Stomach (tissue), 8 donors: ENCODE measurements at regions not wholly inside any gene's neighbourhood (a gene's known extent, or its start where the extent isn't known, plus 50 kb on each side); places are given as distances from the start of the nearest gene placed in this dataset.
"Not testable (repeated sequence)": the region's sequence is repeated elsewhere in the genome, so short reads cannot be mapped to it uniquely, and the experiment has no call there.

Experiments used
- DNase-seq, 2 donors: peaks; one replicate each; pipeline versions ENCODE4 v3.0.0 to v3.0.0-alpha.2; 2013 to 2019
- H3K27ac ChIP-seq, 5 donors: fragments of 200-600 bp in 4 of 5; sonication (generic) in 4 of 5; one replicate each; pipeline ENCODE4 v1.5.1; 2013 to 2019; ENCODE audit warnings: mild to moderate bottlenecking in 1 of 5, moderate library complexity in 1 of 5
- H3K27me3 ChIP-seq, 3 donors: fragments of 200-600 bp; sonication (generic); one replicate each; pipeline ENCODE4 v1.5.1; 2017 to 2019; ENCODE audit warnings: mixed run types in 1 of 3
- H3K36me3 ChIP-seq, 4 donors: fragments of 200-600 bp; sonication (generic); 1 replicate in 3 of 4; 2 replicates in 1 of 4; pipeline ENCODE4 v1.5.1; 2016 to 2019
- H3K4me1 ChIP-seq, 4 donors: fragments of 200-600 bp; sonication (generic); one replicate each; pipeline ENCODE4 v1.5.1; 2016 to 2019
- H3K4me3 ChIP-seq, 4 donors: fragments of 200-600 bp; sonication (generic) in 3 of 4; one replicate each; pipeline ENCODE4 v1.5.1; 2016 to 2019; ENCODE audit warnings: mild to moderate bottlenecking in 1 of 4
- H3K9me3 ChIP-seq, 4 donors: fragments of 200-600 bp; sonication (generic); one replicate each; pipeline ENCODE4 v1.5.1; 2016 to 2019
- WGBS, 5 donors: extraction: QIAGEN DNeasy Blood & Tissue Kit in 3 of 5; methylation state at CpG; one replicate each; pipeline versions ENCODE4 v1.1.5 to v1.1.7; 2013 to 2018; 5-methylcytosine and 5-hydroxymethylcytosine counted together
- intact Hi-C: fragments of 100-400 bp; cut with DNase I; formaldehyde crosslinking; loops from one replicate; pipeline ENCODE4 v1.15.1; 2023; ENCODE audit warnings: low total_unique reads
- donor health status: healthy with polysubstance abuse.
- donor health status: Bipolar disorder and iron deficiency.
- donor health status: healthy.

DNA sequence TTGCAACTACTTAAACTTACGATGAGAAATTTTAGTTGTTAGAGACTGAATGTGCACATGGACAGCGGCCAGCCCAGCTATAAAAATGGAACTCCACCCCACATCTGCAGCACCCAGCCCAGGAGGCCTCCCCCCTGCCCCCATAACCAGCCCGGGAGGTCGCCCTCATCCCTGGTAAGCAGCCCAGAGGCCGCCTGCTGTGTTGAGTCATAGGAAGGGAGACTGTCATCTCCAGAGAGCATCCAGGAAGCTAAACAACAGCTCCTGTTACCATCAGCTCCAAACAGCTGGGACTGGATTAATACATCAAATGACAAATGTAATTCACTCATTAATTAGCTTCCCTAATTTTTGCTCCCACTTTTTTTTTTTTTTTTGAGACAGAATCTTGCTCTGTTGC lies 5452.7 kb upstream of the TPTE start:
- H3K27ac ChIP-seq, H3K9me3 ChIP-seq, H3K27me3 ChIP-seq, intact Hi-C loops, H3K36me3 ChIP-seq, H3K4me1 ChIP-seq, H3K4me3 ChIP-seq, DNase-seq: not testable (repeated sequence)
- 75 to 80% methylated on average over 1 of the region's 5 CpGs; no CpG with 5 or more reads in 3 of the 5 donors for WGBS, 5 donors

DNA sequence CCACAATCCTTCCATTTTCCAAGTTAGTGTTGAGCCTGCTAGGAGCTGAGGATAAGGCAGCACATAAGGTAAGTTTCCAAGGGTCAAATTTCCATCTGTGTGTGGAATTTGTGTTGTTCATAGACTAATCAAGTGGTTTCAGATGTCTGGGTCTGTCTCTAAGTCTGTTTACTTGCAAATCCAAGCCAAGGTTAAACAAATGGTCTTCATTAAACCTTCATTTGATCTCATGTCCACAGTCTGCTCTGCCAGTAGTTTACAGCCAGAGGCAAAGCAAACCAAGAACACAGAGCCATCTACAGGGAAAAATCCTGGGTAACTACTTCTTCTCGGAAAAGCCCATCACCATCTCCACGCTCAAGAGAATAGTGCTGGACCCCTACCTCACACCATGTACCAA lies 5450.2 kb upstream of the TPTE start:
- intact Hi-C loops, H3K4me3 ChIP-seq, H3K27me3 ChIP-seq, H3K4me1 ChIP-seq, H3K36me3 ChIP-seq, DNase-seq, H3K9me3 ChIP-seq, H3K27ac ChIP-seq: not testable (repeated sequence)
- WGBS, 5 donors: 21 to 94% methylated on average over 2 of the region's 2 CpGs; no CpG with 5 or more reads in 3 of the 5 donors

DNA sequence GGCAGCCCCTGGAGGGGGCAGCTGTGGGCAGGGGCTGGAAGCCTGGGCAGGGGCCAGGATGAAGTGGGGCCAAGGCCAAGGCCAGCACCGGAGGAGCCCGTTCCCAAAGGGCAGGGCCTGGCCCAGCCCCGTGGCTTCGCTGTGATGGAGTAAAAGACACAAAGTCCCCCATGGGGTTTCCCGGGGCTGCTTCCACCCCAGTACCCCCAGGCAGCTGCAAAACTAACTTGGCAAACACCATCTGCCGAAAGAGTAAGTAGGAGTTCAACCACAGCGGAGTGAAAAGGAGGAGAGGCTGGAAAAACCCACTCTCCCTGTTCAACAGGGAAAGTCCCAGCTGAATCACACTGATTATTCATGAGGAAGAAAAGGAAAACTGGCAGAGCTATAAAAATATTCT lies 5444.5 kb upstream of the TPTE start:
- H3K4me3 ChIP-seq, DNase-seq, H3K9me3 ChIP-seq, H3K27ac ChIP-seq, H3K36me3 ChIP-seq, H3K4me1 ChIP-seq, intact Hi-C loops, H3K27me3 ChIP-seq: not testable (repeated sequence)
- WGBS, 5 donors: no CpG with 5 or more reads among the region's 7 CpGs

DNA sequence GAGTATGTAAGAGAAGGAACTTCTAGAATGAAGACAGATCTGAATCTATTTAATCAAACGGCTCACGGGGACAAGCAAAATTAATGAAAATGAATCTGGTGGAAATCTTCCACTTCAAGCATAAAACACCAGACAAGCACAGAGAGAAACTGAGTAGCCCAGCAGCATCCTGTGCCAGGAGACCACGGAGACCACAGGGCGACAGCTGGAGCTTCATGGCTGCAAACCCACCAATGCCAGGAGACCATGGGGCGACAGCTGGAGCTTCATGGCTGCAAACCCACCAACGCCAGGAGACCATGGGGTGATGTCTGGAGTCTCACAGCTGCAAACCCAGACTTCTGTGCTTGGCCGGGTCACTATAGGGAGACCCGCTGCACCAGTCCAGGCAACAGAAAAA lies 5442.0 kb upstream of the TPTE start:
- WGBS, 5 donors: no CpG with 5 or more reads among the region's 8 CpGs
- intact Hi-C loops, H3K27ac ChIP-seq, H3K4me1 ChIP-seq, DNase-seq, H3K36me3 ChIP-seq, H3K4me3 ChIP-seq, H3K27me3 ChIP-seq, H3K9me3 ChIP-seq: not testable (repeated sequence)

DNA sequence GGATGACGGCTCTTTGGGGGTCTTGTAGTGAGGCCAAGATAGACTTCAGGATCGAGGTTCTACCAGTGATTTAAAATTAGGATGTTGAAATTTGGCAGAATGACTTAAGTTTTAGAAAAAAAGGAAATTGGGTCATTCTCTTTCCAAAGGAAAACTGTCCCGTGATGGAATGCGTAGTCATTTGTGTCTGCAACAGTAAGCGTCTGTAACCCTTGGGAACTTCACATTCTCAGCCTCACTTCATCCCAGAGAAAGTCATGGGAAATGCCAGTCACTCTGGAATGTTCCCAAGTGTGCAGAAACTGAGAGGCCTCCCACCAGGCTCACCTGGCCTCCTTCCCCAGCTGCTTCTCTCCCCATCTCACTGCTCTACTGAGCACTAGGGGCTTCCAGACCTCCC lies 5441.4 kb upstream of the TPTE start:
- H3K4me1 ChIP-seq, H3K9me3 ChIP-seq, intact Hi-C loops, H3K27me3 ChIP-seq, H3K36me3 ChIP-seq, H3K4me3 ChIP-seq, DNase-seq, H3K27ac ChIP-seq: not testable (repeated sequence)
- WGBS, 5 donors: no CpG with 5 or more reads among the region's 5 CpGs

DNA sequence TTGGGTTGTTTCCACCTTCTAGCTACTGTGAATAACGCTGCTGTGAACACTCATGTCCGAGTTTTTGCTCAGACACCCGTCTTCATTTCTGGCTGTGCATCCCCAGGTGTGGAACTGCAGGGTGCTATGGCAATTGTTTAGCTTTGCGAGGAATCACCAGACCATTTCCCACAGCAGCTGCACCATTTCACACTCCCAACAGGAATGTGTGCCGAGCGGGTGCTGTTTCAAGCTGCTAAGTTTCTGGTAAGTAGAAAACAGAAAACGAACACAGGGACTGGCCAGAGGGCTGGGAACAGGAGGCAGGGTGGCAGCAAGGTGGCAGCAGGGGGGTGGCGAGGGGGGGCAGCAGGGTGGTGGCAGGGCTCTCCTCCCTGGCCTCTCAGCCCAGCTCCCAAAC lies 5437.1 kb upstream of the TPTE start:
- H3K27me3 ChIP-seq, H3K27ac ChIP-seq, DNase-seq, intact Hi-C loops, H3K4me3 ChIP-seq, H3K36me3 ChIP-seq, H3K9me3 ChIP-seq, H3K4me1 ChIP-seq: not testable (repeated sequence)
- WGBS, 5 donors: 79 to 94% (median 83%) methylated on average over 2 to 4 of the region's 8 CpGs; no CpG with 5 or more reads in 1 of the 5 donors

DNA sequence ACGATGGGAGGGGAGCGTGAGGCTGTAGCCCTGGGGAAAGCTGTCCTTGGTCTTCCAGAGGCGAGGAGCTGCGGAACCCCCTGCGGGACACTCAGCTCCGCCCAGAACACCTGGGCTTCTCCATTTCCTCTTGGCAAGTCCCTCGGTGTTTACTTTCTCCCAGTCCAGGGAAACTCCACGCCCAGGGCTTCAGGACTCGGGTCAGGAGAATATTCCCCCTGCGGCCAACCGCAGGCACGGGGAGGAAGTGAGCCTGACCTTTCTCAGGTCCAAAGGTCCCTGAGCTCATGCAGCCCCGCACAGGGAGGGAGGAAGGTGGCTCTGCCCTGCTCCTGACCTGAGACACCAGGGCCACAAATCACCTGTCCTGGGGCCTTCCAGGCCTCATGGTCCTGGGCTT lies 5435.9 kb upstream of the TPTE start:
- H3K36me3 ChIP-seq, H3K4me1 ChIP-seq, H3K27ac ChIP-seq, intact Hi-C loops, H3K9me3 ChIP-seq, H3K4me3 ChIP-seq, H3K27me3 ChIP-seq: not testable (repeated sequence)
- peak in 1 of 2 donors; percentile 56 for DNase-seq
- 27 to 80% methylated on average over 2 to 5 of the region's 13 CpGs; no CpG with 5 or more reads in 3 of the 5 donors for WGBS, 5 donors

DNA sequence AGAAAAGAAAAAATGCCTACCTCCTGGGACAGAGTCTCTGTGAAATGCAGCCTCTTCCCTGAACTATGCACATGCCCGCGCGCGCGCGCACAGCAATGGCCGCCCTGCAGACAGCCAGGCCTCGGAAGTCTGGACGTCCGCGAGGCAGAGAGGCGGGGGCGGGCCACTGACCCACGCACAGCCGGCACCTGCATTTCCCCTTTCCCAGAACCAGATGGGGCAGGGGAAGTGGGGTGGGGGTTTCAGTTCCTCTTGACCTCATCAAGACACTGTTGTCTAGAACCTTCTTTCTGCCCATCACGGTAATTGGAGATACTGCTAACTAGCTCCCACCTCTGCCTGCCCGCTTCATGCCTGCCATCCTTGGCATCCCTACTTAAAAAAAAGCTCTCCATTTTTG lies 5435.0 kb upstream of the TPTE start:
- WGBS, 5 donors: 60 to 99% (median 84%) methylated on average over 1 to 11 of the region's 17 CpGs; no CpG with 5 or more reads in 1 of the 5 donors
- intact Hi-C loops, DNase-seq, H3K27ac ChIP-seq, H3K9me3 ChIP-seq, H3K4me3 ChIP-seq, H3K36me3 ChIP-seq, H3K4me1 ChIP-seq, H3K27me3 ChIP-seq: not testable (repeated sequence)

DNA sequence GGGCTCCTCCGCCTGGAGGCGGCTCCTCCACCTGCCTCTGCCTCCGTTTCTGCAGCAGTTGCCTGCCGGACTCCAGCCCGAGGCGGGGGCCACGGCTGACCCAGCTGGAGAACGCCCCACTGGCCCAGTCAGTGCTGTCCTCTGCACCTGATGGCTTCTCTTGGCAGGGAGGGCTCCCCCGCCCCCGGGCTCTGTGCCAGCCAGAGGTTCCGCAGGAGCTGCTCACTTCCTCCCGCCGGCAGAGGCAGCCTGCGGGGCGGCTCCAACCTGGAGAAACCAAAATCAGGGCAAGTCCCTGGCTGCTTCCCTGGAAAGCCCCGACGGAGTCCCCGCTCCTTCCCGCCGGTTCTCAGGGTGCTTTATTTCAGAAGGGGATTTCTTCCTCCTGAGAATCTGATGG lies 5432.6 kb upstream of the TPTE start:
- H3K36me3 ChIP-seq, H3K9me3 ChIP-seq, H3K27ac ChIP-seq, H3K4me3 ChIP-seq, intact Hi-C loops, H3K27me3 ChIP-seq, DNase-seq, H3K4me1 ChIP-seq: not testable (repeated sequence)
- no CpG with 5 or more reads among the region's 20 CpGs for WGBS, 5 donors

DNA sequence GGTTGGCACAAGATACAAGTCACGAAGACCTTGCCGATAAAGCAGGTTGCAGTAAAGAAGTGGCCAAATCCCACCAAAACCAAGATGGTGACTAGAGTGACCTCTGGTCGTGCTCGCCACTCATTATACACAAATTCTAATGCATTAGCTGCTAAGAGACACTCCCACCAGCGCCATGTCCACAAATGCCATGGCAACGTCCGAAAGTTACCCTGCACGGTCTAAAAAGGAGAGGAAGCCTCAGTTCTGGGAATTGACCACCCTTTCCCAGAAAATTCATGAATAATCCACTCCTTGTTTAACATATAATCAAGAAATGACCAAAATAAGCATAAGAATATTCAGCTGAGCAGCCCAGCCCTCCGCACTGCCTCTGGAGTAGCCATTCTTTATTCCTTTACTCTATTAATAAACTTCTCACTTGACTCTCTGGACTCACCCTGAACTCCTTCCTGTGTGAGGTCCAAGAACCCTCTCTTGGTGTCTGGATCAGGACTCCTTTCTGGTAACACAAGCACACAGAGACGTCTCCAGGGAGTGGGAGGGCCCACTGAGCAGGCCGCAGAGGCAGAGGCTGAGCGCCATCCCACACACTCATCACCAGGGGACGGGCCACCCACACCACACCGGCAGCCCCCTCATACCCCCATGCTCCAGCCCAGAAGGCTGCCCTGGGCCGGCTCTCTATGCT lies 5431.8 kb upstream of the TPTE start:
- H3K4me1 ChIP-seq, H3K9me3 ChIP-seq, DNase-seq, H3K36me3 ChIP-seq, H3K27ac ChIP-seq, H3K27me3 ChIP-seq, H3K4me3 ChIP-seq, intact Hi-C loops: not testable (repeated sequence)
- 69 to 78% (median 71%) methylated on average over 3 to 4 of the region's 15 CpGs; no CpG with 5 or more reads in 2 of the 5 donors for WGBS, 5 donors

DNA sequence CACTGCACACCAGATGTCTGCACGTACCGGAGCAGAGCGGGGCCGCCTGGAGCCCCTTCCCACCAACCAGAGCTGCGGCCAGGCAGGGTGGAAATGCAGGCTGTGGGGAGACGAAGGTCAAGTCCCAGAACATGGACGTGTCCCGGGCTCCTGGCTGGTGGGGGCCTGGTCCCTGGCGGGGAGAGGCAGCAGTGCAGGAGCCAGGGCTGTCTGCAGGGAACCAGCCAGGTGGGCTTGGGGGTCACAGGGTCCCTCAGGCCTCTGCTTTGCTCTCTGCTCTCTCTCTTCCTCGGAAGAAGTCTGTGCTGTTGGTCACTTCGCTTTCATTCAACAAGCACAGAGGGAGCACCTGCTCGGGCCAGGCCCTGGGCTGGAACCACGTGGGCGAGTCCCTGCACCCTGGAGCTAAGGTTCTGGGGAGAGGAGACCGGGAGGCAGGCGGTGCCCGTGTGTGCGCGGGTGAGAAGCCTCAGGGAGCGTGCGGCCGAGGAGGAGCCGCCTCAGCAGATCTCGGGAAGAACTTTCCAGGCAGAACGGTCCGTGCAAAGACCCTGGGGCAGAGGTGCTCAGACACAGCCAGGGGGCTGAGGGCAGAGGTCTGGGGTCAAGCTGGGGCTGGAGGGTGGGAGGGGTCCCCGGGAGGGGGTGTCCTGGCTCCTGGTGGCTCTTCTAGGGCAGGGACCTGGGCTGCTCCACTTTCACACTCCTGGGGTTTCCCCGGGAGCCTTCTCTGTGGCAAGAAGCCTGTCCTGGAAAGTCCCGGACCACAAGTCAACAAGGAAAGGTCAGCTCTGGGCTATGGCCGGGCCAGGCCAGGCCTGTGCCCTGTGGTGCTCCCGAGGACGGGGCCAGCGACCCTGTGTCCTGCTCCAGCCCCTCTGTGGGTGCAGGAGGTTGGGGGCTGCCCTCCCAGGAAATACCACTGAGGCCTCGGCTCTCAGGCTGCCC lies 5431.0 kb upstream of the TPTE start:
- H3K27me3 ChIP-seq, H3K4me1 ChIP-seq, DNase-seq, H3K4me3 ChIP-seq, H3K36me3 ChIP-seq, H3K9me3 ChIP-seq, intact Hi-C loops: not testable (repeated sequence)
- 38 to 80% (median 55%) methylated on average over 3 to 20 of the region's 34 CpGs for WGBS, 5 donors
- H3K27ac ChIP-seq: peak overlapping the region in 3 of 5 donors; percentile 32 to 46 (median 37)

DNA sequence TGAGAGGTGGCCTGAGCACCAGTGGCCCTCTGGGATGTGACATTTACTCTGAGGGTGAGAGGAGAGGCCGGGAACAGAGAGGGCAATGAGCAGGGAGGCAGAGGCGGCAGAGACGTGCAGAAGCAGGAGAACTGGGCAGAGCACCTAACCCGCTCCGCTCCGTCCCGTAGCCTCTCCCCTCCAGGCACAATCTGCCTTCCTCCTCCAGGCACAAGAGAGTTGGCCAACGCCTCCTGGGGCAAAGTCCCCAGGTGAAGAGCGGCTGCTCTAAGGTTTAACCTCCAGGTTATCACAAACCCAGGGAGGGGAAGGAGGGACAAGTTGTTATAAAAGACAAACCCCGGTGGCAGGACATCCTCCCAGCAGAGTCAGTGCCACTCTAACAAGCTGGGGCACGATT lies 5430.1 kb upstream of the TPTE start:
- H3K4me1 ChIP-seq, intact Hi-C loops, H3K36me3 ChIP-seq, H3K27me3 ChIP-seq, DNase-seq, H3K9me3 ChIP-seq, H3K4me3 ChIP-seq, H3K27ac ChIP-seq: not testable (repeated sequence)
- no CpG with 5 or more reads among the region's 11 CpGs for WGBS, 5 donors
